ENCODE measurements at regions not wholly inside any gene's neighbourhood (a gene's known extent, or its start where the extent isn't known, plus 50 kb on each side); places are given as distances from the start of the nearest gene placed in this dataset.

DNA sequence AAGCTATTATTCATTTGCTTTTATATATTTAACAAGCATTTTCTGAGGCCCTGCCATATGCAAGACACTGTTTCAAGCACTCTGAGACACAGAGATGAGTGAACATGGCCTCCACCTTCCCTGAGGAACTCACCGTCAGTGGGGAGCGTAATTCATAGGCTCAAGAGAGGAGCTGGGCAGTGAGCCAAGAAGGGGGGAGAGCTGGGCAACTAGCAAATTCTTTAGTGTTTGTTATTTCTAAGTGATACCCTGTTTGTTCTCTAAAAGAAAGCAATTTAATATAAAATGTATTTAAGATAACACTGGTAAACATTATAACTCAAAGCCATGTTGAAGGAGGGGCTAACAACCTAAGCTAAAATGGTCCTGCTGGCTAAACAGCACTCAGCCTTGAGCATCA lies 119.2 kb upstream of the NGF start:
- Histone ChIP-seq H3K36me3 (ENCODE audit: control insufficient read depth, insufficient read depth, low read length) (no peaks in the 10 kb centered on the region), H3K9me3 (ENCODE audit: control insufficient read depth, low read length) (no peaks in the 10 kb centered on the region), H3K79me2 (no peaks in the 10 kb centered on the region), H2AFZ (peak overlapping the region; percentile 43), H3K4me2 (ENCODE audit: low read length) (peak overlapping the region; percentile 39), H3K27ac (peak overlapping the region; percentile 95), H3K27me3 (ENCODE audit: control insufficient read depth, insufficient read depth, low read length) (no peaks in the 10 kb centered on the region), H3K9ac (no peak overlapping the region), H3K4me3 (ENCODE audit: low read depth, low read length) (no peak overlapping the region), H3K4me1 (peaks cover 39% of the 10 kb centered on the region)
- no peak for TF ChIP-seq CTCF (IDR thresholded peaks at IDR 0.05)

- Histone ChIP-seq H3K9ac (no peak overlapping the region), H3K9me3 (ENCODE audit: control insufficient read depth, low read length) (no peaks in the 10 kb centered on the region), H3K79me2 (no peaks in the 10 kb centered on the region), H3K36me3 (ENCODE audit: control insufficient read depth, insufficient read depth, low read length) (no peaks in the 10 kb centered on the region), H3K27me3 (ENCODE audit: control insufficient read depth, insufficient read depth, low read length) (no peaks in the 10 kb centered on the region), H3K4me3 (ENCODE audit: low read depth, low read length) (peak overlapping the region; percentile 8), H3K4me2 (ENCODE audit: low read length) (peak overlapping the region; percentile 47), H3K4me1 (peaks cover 39% of the 10 kb centered on the region), H3K27ac (peak overlapping the region; percentile 95), H2AFZ (peak overlapping the region; percentile 43)
- no peak for TF ChIP-seq CTCF (IDR thresholded peaks at IDR 0.05)
Observed at GRCh38 chr1:115456441-115456961, 118.5 kb upstream of the NGF start.

DNA sequence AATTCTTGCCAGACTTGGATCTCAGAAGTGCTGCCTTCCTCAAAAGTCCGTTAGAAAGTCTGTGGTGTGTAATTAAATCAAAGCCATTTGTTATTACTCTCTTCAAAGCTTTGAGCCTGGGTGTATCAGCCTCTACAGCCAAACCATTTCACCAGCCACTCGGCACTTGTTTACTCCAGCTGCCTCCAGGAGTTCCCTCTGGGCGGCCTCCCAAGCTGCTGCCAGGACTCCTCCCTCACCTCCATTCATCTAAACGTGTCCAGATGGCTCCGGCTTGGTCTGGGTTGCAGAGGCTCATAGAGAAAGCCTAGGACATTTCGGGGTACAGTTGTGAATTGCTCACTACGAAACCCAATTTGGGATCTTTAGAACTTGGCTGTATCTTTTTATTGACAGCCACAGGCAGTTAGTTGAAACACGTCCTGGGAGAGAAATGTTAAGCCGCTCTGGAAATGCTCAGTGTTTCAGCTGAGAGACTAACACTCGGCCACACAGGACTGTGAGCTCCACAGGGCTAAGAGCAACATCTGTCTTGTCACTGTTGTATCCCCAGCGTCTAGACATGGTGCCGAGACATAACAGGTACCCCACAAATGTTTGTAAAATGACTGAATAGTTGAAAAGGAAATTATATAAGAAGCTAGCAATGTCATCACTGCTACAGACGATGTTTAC lies 116.9 kb upstream of the NGF start:
- Histone ChIP-seq H3K36me3 (ENCODE audit: control insufficient read depth, insufficient read depth, low read length) (no peaks in the 10 kb centered on the region), H3K4me3 (ENCODE audit: low read depth, low read length) (no peak overlapping the region), H3K27me3 (ENCODE audit: control insufficient read depth, insufficient read depth, low read length) (no peaks in the 10 kb centered on the region), H3K4me1 (peaks cover 46% of the 10 kb centered on the region), H3K27ac (peak overlapping the region; percentile 95), H3K4me2 (ENCODE audit: low read length) (no peak overlapping the region), H2AFZ (peak overlapping the region; percentile 43), H3K79me2 (no peaks in the 10 kb centered on the region), H3K9ac (no peak overlapping the region), H3K9me3 (ENCODE audit: control insufficient read depth, low read length) (no peaks in the 10 kb centered on the region)
- TF ChIP-seq CTCF (IDR thresholded peaks at IDR 0.05) = no peak

GRCh38 chr1:115453666-115454065 lies 115.6 kb upstream of the NGF start:
- Histone ChIP-seq H3K4me2 (ENCODE audit: low read length) (no peak overlapping the region), H3K4me3 (ENCODE audit: low read depth, low read length) (no peak overlapping the region), H3K27me3 (ENCODE audit: control insufficient read depth, insufficient read depth, low read length) (no peaks in the 10 kb centered on the region), H3K36me3 (ENCODE audit: control insufficient read depth, insufficient read depth, low read length) (no peaks in the 10 kb centered on the region), H3K27ac (peak overlapping the region; percentile 19), H3K79me2 (no peaks in the 10 kb centered on the region), H2AFZ (no peak overlapping the region), H3K9me3 (ENCODE audit: control insufficient read depth, low read length) (no peaks in the 10 kb centered on the region), H3K9ac (no peak overlapping the region), H3K4me1 (peaks cover 35% of the 10 kb centered on the region)
- TF ChIP-seq CTCF (IDR thresholded peaks at IDR 0.05) = no peak

All from parathyroid adenoma (tissue), 2 donors.